ENCODE measurements at regions not wholly inside any gene's neighbourhood (a gene's known extent, or its start where the extent isn't known, plus 50 kb on each side); places are given as distances from the start of the nearest gene placed in this dataset.
A peak's percentile ranks its signal among the peaks of the same experiment; 100 is the strongest.
"Not testable (repeated sequence)": the region's sequence is repeated elsewhere in the genome, so short reads cannot be mapped to it uniquely, and the experiment has no call there.

- Mint-ChIP-seq H3K9me3 (ENCODE audit: low read depth, unreplicated experiment) (no peaks in the 10 kb centered on the region), H3K4me3 (ENCODE audit: low read depth, unreplicated experiment) (no peak overlapping the region), H3K27me3 (ENCODE audit: unreplicated experiment) (no peaks in the 10 kb centered on the region), H3K36me3 (ENCODE audit: insufficient read depth, unreplicated experiment) (no peaks in the 10 kb centered on the region), H3K4me1 (ENCODE audit: low read depth, unreplicated experiment) (no peaks in the 10 kb centered on the region), H3K27ac (ENCODE audit: unreplicated experiment) (no peak overlapping the region)
- no TSS peak for BruUV-seq (replicated peaks)
- intact Hi-C loops (cut with micrococcal nuclease; ENCODE audit: unreplicated experiment): no loop called here
- CTCF ChIA-PET: no interaction called here
- TF ChIP-seq, protein P1, sequence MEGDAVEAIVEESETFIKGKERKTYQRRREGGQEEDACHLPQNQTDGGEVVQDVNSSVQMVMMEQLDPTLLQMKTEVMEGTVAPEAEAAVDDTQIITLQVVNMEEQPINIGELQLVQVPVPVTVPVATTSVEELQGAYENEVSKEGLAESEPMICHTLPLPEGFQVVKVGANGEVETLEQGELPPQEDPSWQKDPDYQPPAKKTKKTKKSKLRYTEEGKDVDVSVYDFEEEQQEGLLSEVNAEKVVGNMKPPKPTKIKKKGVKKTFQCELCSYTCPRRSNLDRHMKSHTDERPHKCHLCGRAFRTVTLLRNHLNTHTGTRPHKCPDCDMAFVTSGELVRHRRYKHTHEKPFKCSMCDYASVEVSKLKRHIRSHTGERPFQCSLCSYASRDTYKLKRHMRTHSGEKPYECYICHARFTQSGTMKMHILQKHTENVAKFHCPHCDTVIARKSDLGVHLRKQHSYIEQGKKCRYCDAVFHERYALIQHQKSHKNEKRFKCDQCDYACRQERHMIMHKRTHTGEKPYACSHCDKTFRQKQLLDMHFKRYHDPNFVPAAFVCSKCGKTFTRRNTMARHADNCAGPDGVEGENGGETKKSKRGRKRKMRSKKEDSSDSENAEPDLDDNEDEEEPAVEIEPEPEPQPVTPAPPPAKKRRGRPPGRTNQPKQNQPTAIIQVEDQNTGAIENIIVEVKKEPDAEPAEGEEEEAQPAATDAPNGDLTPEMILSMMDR (IDR thresholded peaks at IDR 0.05; ENCODE audit: unreplicated experiment): no peak
- DNase-seq: no peak
Measured at GRCh38 chr3:145089337-145089736, 1071.6 kb downstream of the PLOD2 start.

DNA sequence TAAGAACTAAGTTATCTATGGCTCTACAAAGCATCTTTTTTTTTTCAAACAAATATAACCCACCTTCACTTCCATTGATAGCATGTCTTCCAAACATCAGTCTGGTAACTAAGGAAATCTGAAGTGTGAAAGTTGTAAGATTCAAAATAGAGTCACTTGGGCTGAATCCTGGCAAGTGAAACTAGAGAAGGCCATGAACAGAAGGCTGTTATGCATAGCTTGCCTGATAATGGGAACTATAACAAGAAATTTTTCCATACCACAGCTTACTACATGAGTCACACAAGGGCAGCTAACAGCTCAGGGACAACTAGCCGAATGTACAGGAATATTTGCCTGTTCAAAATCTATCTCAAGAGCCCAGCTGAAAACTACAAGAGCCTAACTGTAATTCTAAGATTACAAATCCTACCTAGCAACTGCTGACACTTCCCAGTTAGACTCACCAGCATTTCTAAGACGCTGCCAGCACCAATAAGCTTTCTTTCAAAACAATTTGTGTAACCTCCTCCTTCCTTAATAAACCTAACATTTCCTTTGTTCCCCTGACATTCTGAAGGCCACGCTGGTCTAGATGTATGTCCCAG, 1066.5 kb downstream of the PLOD2 start:
- H3K9me3 Mint-ChIP-seq (ENCODE audit: low read depth, unreplicated experiment): no peaks in the 10 kb centered on the region
- H3K27ac Mint-ChIP-seq (ENCODE audit: unreplicated experiment): no peak overlapping the region
- DNase-seq: peak; percentile 18
- CTCF ChIA-PET: interaction anchor here (0.7 kb wide), 1 partner anchor 673 kb away, joined by 3 read pairs; no protein-coding TSS in a partner anchor
- BruUV-seq (replicated peaks): no TSS peak
- H3K36me3 Mint-ChIP-seq (ENCODE audit: insufficient read depth, unreplicated experiment): no peaks in the 10 kb centered on the region
- intact Hi-C loops (cut with micrococcal nuclease; ENCODE audit: unreplicated experiment): loop anchor here (1.0 kb wide), 1 partner anchor 8 kb away; no protein-coding TSS in a partner anchor
- peaks cover 7% of the 10 kb centered on the region for H3K4me1 Mint-ChIP-seq (ENCODE audit: low read depth, unreplicated experiment)
- TF ChIP-seq, protein P1 (IDR thresholded peaks at IDR 0.05; ENCODE audit: unreplicated experiment): no peak
- no peaks in the 10 kb centered on the region for H3K27me3 Mint-ChIP-seq (ENCODE audit: unreplicated experiment)
- H3K4me3 Mint-ChIP-seq (ENCODE audit: low read depth, unreplicated experiment): no peak overlapping the region

GRCh38 chr3:145111141-145111540, 1049.8 kb downstream of the PLOD2 start:
- intact Hi-C loops (cut with micrococcal nuclease; ENCODE audit: unreplicated experiment); H3K4me3 Mint-ChIP-seq (ENCODE audit: low read depth, unreplicated experiment); CTCF ChIA-PET; H3K27ac Mint-ChIP-seq (ENCODE audit: unreplicated experiment); H3K9me3 Mint-ChIP-seq (ENCODE audit: low read depth, unreplicated experiment); H3K27me3 Mint-ChIP-seq (ENCODE audit: unreplicated experiment); BruUV-seq (replicated peaks); H3K36me3 Mint-ChIP-seq (ENCODE audit: insufficient read depth, unreplicated experiment); H3K4me1 Mint-ChIP-seq (ENCODE audit: low read depth, unreplicated experiment); DNase-seq: not testable (repeated sequence)

DNA sequence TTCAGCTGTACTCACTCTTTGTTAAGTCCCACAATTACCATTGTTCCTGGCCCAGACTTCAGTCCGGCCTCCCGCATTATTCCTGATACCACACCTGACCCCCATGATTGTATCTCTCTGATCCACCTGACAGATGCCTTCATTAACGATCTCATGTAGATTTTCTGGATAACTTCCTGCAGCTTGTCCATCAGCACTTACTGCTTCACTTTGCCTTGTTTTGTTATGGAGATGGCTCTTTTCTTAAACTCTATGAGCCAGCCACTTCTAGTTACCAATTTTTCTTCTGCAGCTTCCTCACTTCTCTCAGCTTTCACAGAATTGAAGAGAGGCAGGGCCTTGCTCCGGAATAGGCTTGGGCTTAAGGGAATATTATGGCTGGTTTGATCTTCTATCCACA, 1044.2 kb downstream of the PLOD2 start:
- intact Hi-C loops (cut with micrococcal nuclease; ENCODE audit: unreplicated experiment): no loop called here
- H3K27ac Mint-ChIP-seq (ENCODE audit: unreplicated experiment): no peak overlapping the region
- peaks cover 11% of the 10 kb centered on the region for H3K9me3 Mint-ChIP-seq (ENCODE audit: low read depth, unreplicated experiment)
- H3K4me3 Mint-ChIP-seq (ENCODE audit: low read depth, unreplicated experiment): no peak overlapping the region
- DNase-seq: no peak
- CTCF ChIA-PET: no interaction called here
- TF ChIP-seq, protein P1 (IDR thresholded peaks at IDR 0.05; ENCODE audit: unreplicated experiment): no peak
- no TSS peak for BruUV-seq (replicated peaks)
- H3K36me3 Mint-ChIP-seq (ENCODE audit: insufficient read depth, unreplicated experiment): no peaks in the 10 kb centered on the region
- no peaks in the 10 kb centered on the region for H3K27me3 Mint-ChIP-seq (ENCODE audit: unreplicated experiment)
- H3K4me1 Mint-ChIP-seq (ENCODE audit: low read depth, unreplicated experiment): no peaks in the 10 kb centered on the region

- Mint-ChIP-seq H3K27ac (ENCODE audit: unreplicated experiment) (no peak overlapping the region), H3K27me3 (ENCODE audit: unreplicated experiment) (no peaks in the 10 kb centered on the region), H3K9me3 (ENCODE audit: low read depth, unreplicated experiment) (peaks cover 12% of the 10 kb centered on the region), H3K4me1 (ENCODE audit: low read depth, unreplicated experiment) (no peaks in the 10 kb centered on the region), H3K4me3 (ENCODE audit: low read depth, unreplicated experiment) (no peak overlapping the region), H3K36me3 (ENCODE audit: insufficient read depth, unreplicated experiment) (no peaks in the 10 kb centered on the region)
- no TSS peak for BruUV-seq (replicated peaks)
- no peak for DNase-seq
- TF ChIP-seq, protein P1 (IDR thresholded peaks at IDR 0.05; ENCODE audit: unreplicated experiment): no peak
- intact Hi-C loops (cut with micrococcal nuclease; ENCODE audit: unreplicated experiment): no loop called here
- CTCF ChIA-PET: no interaction called here
Measured at GRCh38 chr3:145118303-145118702, 1042.7 kb downstream of the PLOD2 start.

All from Calu3 (cell line).